T-helper 2 cell treated with Interferon-gamma antibody and Interleukin-4, amounts not matched to agents 100 ng/mL and 5 ng/mL, for 36 hours (primary cell): ENCODE measurements at regions not wholly inside any gene's neighbourhood (a gene's known extent, or its start where the extent isn't known, plus 50 kb on each side); places are given as distances from the start of the nearest gene placed in this dataset.

Experiments used
- intact Hi-C: fragments of 100-400 bp; cut with micrococcal nuclease; formaldehyde crosslinking; loops from one replicate; pipeline ENCODE4 v1.15.1; 2023

DNA sequence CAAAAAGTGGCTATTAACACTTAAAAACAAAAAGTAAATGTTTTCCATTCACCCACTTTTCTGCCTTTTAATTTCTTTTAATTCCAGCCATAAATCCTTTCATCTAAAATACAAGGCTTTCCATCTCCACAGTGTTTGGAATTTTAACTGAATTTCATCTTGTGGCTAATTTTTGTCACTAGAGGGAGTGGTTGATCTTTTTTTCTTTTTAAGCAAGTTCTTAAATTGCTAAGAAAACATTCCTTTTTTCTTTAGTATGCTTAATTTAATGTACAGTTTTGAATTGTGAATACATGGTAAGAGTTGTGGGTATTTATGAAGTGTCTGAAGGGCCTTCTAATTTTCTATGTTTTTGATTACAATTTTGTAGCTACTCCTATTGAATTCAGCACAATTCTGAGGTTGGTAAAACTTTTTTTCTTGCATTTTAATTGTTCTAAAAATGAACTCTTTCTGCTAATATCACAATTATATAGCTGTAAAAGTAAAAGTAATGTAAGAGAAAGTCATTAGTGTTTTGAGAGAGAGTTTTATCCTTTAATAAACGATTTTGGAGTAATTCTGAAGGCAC, 54.9 kb upstream of the ANK3 start:
- intact Hi-C loops: loop anchor here (1.0 to 10.0 kb wide), 3 partner anchors 203 to 520 kb away; no protein-coding TSS in a partner anchor

DNA sequence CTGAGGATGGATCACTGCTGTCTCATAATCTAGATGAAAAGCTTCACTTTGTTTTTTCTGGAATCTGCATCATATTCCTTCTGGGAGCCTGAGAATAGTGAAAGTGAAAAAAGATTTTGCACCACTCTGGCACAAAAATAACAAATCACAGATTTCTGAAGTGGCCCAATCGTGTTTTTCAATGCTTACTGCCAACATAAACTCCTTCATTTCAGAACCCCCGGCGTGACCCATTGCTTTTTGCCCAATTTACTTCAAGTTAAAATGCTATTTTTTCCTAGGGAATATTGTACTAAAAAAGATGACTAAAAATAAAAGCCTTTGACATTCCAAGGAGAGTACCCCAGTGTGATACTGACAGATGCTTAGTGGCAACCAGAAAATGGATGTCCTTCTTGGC, 53.7 kb upstream of the ANK3 start:
- intact Hi-C loops: loop anchor here (10.0 kb wide), 1 partner anchor 521 kb away; no protein-coding TSS in a partner anchor

DNA sequence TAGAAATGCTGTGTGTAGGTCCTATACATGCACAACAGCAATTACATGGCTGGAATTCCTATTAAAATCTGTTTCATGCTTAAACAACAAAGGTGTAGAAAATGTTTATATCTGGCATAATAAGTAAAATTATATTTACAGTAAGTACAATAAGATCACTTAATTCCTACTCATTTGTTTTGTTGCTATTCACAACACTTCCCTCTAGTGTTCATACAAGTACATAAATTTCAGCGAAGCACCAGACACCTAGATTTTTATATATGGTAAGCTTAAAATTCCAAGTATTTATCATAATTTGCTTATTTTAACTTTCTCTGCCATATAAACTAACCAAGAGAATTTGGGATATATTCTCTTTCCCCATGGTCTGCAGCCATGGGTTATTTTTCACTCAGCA, 51.8 kb upstream of the ANK3 start:
- intact Hi-C loops: loop anchor here (10.0 kb wide), 1 partner anchor 523 kb away; no protein-coding TSS in a partner anchor

DNA sequence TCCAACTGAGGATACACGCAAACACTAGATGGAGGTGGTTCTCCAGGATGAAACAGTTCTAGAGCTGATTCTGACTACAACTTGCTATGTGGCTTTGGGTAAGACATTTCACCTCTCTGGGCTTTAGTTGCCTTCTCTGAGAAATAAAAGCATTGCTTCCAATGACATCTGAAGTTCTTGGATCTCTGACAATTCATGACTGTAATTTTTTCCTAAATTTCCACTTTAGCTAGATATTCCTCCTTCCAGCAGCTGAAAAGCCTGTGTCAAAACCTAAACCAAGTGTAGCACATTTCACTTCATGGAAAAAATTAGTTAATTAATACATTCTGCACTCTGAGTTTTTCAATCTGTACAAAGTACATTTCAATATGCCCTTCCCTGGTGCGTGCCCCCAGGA, 50.0 kb upstream of the ANK3 start:
- intact Hi-C loops: loop anchor here (10.0 kb wide), 1 partner anchor 525 kb away; no protein-coding TSS in a partner anchor
